Fibroblast of skin of scalp (primary cell): ENCODE measurements at regions not wholly inside any gene's neighbourhood (a gene's known extent, or its start where the extent isn't known, plus 50 kb on each side); places are given as distances from the start of the nearest gene placed in this dataset.
"Not testable (repeated sequence)": the region's sequence is repeated elsewhere in the genome, so short reads cannot be mapped to it uniquely, and the experiment has no call there.

ENCODE experiments used
- DNase-seq: peaks from one replicate; pipeline ENCODE4 v3.0.0-alpha.2; 2013

DNA sequence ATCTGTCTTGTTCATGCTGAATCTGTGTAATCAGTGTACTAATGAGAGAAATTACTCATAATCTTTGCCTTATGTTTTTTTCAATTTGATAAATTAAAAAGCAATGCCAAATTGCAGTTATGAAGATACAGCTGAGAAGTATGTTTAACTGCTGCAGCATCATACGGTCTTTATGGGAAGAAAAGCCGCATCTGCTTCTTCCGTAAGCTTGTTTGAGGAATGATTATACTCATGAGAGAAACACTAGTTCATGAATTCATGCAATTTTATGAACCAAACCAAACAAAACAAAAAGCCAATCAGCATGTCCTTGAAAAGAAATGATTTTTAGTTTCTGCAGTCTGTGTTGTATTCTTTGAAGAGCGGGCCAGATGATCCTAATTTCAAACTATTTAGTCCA is 275.9 kb upstream of the ARHGEF26 start:
- DNase-seq: no peak

DNA sequence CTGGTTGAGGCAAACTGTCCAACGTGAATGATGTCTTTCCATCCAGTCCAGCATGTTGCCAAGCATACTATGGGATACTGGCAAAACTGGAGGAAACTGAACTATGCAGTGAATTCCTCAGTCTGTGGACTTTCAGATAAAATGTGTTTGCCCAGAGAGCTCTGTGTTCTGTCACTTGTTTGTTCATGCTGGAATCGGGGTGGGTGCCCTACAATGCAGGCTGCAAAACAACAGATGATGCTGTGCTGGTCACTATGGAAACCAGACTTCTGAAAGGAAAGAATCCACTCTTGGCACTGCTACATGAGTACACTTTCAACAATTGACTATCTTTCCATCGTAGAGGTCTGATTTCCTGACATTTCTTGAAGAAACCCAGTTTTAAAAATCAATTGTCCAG is 272.5 kb upstream of the ARHGEF26 start:
- no peak for DNase-seq

DNA sequence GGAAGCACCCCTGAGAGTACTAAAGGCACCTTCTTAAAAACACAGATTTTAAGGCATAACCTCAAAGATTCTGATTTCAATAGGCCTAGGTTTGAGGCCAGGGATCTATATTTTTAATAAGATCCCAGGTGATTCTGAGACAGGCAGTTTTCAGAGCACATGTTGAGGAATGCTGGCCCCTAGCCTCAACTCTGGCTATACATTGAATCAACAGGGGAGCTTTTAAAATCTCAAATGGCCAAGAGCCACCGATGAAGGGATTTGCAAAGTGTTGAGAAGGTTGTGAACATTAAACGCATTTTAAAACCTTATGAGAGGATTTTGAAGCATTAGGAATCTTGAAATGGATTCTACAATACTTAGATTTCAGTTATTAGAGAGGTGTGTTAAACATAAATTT is 268.8 kb upstream of the ARHGEF26 start:
- DNase-seq: no peak

DNA sequence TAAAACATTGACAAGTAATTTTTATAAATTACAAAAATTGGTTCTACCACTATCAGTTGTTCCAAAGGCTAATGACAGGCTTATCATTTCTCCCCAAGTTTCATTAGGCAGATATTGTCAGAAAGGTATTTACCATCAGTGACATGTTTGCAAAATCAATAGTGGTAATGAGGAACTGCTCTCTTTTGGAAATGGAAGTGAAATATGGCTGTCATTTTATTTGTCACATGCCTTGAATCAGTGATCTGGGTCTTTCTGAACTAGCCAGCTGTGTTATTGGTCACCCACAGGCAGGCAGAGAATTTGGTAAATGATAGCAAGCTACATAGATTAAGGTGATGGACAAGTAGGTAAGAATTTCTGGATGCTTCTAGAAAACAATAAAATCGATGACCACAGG is 268.0 kb upstream of the ARHGEF26 start:
- DNase-seq: no peak

DNA sequence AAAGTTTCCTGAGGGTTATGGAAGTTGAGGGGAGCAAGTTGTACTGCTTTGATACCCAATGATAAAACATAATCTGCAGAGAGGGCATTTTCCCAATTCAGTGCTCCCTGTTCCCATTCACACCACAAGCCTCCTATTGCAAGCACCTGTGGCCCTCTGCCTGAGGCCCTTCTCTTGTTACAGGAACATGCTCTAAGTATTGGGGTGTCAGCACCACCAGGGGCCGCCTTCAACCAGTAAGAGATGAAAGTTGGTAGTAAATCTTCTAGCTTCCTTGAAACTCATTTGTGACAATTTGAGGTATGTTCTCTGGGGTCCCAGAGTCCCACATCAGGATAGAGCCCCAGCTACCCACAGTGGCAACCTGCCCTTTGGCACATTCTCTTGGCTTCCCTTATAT is 265.4 kb upstream of the ARHGEF26 start:
- DNase-seq: no peak

DNA sequence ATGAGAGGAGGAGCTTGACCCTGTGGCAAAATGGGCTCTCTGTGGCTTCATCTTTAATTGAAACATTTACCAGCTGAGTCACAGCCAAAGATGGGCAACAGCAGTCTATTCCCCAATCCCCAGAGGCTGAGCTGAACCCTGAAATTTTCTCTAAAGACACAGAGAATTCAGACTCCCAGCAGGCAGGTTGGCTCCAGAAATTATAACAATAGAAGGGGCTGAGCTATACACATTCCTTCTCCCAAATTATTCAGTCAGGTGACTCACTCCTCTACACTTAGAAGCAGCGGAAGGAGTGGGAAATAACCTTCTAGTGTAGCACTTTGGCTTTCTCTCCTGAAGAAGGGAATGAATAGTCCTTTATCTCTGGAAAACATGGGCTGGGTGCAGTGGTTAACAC is 264.3 kb upstream of the ARHGEF26 start:
- DNase-seq: peak; percentile 13

DNA sequence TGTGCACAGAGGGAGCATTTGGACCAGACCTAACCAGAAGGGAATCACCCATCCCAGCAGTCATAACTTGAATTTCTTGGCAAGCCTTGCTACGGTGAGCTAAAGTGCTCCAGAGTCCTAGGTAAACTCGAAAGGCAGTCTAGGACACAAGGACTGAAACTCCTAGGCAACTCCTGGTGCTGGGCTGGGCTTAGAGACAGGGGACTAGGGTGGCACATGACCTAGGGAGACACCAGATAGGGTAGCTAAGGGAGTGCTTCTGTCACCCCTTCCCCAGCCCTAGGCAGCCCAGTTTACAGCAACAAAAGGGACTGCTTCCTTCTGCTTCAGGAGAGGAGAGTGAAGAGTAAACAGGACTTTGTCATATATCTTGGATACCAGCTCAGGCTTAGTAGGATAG is 256.4 kb upstream of the ARHGEF26 start:
- no peak for DNase-seq

DNA sequence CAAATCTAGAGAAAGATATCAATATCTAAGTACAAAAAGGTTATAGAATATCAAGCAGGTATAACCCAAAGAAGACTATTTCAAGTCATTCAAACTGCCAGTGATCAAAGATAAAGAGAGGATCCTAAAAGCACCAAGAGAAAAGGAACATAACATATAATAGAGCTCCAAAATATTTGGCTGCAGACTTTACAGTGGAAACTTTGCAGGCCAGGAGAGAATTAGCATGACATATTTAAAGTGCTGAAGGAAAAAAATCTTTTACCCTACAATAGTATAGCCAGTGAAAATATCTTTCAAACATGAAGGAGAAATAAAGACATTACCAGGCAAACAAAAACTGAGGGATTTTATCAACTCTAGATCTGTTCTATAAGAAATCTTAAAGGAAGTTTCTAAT is 254.3 kb upstream of the ARHGEF26 start:
- DNase-seq: no peak

DNA sequence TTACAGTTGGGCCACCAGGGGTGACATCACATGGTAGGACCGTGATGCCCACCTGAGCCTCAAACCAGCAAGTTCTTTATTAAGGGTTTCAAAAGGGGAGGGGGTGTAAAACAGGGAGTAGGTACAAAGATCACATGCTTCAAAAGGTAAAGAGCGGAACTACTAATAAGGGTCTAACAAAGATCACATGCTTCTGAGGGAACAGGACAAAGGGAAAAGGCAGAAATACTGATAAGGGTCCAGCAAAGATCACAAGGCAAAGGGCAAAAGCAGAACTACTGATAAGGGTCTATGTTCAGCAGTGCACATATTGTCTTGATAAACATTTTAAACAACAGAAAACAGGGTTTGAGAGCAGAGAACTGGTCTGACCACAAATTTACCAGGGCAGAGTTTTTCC is 246.8 kb upstream of the ARHGEF26 start:
- DNase-seq: not testable (repeated sequence)

DNA sequence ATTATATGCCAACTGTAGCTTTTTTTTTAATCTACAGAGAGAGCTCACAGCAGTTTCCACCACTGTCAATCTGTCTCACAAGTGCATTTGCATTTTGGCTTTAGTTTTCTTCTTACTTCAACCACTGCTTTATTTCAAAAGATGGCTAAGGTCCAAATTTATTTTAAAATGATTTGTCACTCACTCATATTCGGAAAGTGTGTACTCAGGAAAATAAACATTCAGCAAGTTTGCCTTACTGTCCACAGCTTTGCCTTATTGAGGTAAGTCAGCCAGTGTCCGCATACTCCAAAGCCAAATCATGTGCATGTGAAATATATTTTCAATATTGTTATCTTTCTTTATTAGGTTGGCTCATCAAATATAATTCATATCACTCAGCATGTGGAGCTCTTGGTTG is 240.7 kb upstream of the ARHGEF26 start:
- DNase-seq: no peak

DNA sequence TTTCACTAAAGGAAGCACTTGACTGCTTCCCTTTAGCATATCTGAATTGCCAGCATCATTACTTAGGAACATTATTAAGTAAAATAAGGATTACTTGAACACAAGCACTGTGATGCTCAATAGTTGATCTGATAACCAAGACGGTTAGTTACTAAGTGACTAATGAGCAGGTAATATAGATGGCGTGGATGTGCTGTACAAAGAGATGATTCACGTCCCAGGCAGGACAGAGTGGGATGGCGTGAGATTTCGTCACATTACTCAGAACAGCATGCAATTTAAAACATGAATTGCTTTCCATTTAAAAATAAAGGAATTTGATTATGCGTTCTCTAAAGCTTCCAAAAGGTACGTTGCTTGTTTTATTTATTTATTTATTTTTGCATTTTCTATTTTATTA is 240.0 kb upstream of the ARHGEF26 start:
- no peak for DNase-seq

DNA sequence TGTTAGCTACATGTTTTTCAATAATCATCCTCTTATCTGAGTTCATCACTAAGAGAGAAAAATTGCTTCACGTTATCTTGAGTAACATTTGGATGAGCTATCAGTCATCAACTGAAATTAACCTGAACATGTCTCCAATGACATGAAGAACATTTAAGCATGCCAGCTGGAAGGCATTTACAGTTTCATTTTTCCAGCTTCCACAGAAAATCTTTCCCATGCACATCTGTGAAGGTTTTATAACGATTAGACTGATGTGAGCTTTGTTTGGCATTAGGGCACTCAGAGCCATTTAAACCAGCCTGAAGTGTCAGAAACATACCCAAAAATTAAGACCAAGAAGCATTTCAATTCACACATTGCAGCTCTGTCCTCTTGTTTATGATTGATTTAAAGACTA is 235.8 kb upstream of the ARHGEF26 start:
- DNase-seq: no peak

DNA sequence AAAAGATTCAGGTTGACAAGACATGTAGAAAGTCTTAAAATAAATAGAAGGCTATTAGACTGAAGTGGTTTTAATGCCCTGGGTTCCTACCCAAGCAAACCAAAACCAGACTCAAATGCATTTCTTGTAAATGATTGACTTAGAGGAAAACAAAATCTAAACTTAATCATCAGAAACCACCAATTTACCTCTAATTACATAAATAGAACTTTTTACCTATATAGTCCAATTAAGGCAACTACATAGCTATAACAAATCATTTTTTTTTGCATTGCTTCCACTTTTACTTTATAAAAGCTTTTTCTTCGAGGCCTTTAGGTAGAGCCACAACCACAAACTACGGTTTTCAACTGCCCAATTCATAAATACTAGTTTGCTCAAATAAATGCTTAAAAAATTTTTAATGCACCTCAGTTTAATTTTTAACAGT is 231.3 kb upstream of the ARHGEF26 start:
- DNase-seq: no peak

DNA sequence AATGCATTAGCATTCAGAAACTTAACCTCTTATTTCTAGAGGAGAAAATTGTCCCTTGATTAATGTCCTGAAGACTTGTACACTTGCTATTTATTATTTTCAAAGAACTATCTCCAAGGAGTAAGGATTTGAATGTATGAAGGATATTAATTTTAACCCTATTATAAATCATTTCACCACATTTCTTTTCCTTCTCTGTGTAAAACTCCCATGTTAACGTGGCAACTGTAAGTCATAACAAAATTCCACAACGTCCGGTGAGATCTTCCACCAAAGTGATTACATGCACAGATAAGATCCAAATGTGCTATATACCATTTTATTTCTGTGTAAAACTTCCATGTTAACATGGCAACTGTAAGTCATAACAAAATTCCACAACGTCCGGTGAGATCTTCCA is 229.1 kb upstream of the ARHGEF26 start:
- DNase-seq: peak; percentile 40

DNA sequence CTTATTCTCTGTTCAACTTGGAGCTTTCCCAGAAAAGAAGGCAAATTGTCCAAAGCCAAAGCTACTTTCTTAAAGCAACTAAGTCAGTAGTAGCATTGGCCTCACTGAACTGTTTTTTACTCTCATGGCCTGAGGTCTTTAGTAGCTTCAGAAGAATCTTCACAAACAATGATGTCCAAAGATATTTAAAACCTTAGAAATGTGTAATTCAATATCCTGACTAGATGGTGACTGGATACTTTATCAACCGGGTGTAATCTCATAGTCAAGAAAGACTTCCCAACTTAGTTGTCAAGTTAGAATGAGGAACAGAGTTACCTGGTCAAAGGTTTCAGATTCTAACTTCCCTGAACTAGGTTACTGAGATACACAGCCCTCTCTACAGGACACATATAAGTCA is 226.3 kb upstream of the ARHGEF26 start:
- DNase-seq: no peak

DNA sequence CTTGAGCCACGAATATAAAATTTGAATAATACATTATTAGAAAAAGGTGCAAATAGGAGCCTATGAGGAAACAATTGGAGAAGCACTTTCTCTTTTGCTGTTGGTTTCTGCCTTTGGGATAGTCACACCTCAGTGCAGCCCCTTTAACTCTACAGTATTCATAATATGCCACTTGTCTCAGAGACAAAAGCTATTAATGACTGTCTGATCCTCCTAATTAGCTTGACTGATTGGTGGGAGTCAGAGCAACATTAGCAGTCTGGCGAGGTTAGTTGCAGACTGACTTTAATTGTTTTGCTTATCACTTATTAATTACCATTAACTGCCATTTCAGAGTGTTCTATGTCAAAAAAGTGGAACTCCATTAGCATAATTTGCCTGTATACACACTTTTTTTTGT is 225.0 kb upstream of the ARHGEF26 start:
- DNase-seq: no peak

DNA sequence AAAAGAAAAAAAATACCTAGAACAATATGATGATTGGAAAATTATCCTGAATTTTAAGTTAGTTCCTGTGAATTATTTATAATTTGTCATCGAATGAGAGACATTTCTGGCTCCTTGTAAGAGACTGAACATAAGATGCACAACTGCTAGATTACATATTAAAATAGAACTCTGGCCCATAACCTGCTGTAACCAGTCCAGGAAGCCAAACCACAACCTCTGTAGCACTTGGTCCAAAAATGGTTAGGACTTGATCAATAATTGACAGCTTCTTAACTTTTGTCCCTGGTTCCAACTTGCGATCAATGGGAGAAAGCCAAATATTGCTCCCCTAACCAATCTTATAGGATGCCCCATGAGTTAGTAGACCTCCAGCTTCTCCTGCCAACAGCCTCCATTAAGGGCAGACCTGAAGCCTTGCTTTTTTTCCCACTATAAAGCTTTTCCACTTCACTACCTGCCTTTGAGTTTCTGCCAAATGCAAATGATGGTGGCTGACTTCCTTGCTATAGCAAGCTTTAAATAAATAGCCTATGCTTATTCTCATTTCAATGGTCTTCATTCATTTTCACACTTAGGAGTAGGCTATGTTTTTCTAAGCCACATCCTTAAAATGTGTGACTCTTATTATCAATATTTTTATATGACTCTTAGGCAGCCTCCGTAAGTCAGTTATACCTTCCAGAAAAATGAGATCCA is 224.0 kb upstream of the ARHGEF26 start:
- DNase-seq: no peak

DNA sequence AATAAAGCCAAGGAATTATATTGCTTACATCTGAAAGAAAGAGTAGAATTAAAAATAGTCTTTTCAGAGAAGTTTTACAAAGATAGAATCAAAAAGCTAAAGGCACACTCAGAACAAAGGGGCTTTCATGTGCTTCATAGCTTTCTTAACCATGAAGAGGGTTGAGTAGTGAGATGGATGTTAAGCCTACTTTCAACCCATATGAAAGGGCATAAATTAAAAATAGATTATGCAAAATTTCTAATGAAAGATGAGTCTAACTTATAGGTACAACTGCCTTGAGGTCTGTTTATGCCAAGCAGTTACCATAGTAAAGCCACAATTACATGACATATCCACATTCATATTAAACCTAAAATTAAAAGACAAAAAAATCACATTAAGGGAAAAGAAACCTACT is 223.3 kb upstream of the ARHGEF26 start:
- no peak for DNase-seq

DNA sequence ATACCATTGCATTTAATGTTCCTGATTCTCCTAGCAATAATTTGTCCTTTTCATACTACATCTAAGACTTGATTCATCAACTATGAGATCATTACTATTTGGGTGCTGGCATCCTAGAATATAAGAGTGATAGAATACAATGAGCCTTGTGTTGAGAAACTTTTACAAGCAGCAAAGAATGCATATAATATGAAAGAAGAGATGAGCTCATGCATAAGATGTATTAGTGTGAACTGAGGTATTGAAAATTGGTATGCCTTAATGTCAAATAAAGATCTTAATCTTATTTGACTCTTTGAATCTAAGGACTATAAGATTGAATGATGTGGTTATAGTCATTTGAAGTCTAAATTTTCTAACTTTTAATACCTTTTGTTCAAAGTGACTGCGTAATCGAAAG is 220.0 kb upstream of the ARHGEF26 start:
- peak; percentile 21 for DNase-seq

DNA sequence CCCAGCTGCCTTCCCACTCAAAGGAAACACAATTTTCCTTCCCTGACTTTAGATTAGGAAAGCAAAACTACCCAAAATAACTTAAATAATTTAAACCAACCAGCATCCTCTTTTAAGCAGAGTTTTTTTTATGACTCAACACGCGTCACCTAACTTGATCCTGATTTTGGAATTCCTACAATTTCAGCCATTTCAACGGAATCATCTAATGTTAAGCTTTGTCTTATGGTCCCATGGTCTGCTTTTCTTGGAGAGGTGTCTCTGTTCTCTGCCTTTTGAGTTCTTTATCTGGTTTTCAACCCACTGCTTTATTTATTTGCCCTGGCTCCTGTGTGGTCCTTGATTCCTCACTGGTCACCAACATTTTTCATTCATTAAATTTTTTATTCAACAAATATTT is 219.2 kb upstream of the ARHGEF26 start:
- DNase-seq: peak; percentile 57

DNA sequence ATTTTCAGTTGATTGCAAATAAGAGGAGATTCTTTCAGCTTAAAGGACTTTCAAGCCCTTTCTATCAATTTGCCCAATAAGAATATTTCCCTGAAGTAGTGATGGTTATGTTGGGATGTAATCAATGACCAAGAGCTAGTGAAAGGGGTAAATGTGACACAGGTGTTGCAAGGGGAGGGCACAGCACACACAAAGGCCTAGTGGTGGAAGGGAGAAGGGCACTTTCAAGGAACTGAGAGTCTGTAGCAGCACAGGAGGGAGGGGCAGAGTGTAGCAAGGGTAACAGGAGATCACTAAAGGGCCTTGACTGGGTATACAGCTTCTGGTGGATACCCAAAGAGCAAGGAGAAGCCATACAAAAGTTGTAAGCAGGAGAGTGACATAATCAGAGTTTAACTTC is 217.8 kb upstream of the ARHGEF26 start:
- DNase-seq: no peak

DNA sequence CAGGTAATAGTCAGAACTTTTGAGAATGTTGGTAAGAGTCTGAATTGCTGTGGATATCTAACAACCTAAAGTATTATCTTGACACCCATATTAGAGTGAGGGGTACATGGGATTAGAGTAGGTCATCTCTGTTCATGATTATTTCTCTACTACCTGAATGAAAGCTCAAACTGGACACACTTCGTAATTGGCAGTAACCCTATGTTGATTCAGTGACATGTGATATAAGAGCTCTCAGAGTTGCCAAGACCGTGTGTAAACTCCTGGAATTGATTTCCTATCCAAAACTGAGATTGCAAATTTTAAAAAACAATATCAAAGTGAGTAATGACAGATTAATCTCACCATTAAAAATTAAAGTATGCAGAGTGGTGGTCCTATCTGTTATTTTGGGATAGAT is 214.8 kb upstream of the ARHGEF26 start:
- no peak for DNase-seq

DNA sequence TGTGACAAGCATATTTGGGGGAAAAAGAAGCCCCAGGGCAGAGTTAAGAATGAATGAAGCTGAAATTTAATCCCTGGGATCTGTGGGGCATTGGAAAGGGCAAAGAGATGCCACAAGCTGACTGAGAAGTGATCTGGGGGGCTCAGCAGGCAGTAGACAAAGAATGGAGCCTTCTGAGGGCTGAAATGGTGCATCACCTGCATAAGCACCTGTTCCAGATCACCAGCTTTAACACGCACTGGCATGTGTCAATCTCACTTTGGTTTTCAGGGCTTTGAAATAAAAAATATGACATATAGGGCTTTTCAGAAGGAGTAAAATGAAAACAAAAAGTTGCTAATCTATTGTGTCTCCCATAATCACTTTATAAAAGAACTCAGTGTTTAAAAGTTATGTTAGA is 210.8 kb upstream of the ARHGEF26 start:
- no peak for DNase-seq

DNA sequence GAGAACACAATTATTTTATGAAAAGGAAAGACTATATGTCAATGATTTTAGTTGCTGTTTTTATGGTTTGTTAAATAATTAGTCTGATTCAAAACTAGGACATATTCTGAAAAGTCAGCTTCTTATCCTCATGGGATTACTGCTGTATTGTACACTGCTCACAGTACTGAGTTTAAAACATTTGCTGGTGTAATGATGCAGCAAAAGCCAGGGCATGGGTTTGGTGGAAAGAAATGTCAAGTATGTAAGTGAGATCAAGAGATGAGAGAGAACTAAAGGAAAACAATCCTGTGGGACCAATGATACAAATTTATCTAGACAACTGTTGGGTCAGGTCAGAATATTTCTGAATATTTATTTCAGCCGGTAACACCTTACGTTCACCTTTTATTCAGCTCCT is 210.1 kb upstream of the ARHGEF26 start:
- DNase-seq: peak; percentile 35

DNA sequence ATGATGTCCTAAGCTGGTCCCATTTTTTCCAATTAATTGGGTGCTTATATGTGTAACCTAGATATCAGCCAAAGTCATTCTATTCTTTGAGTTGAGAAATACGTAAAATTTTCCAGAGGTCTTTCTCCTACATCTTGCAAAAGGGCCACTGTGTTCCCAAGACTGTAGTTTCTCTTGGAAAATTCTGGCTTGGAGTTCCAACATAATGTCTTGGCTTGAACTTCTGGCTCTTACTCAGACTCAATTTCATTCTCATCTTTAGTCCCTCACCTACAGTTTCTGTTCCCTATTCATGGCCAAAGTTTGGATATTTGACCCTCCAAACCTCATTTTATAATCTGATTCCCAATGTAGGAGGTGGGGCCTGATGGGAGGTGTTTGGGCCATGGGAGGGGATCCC is 201.4 kb upstream of the ARHGEF26 start:
- no peak for DNase-seq
